MV-4-11 (cell line): ENCODE measurements at regions not wholly inside any gene's neighbourhood (a gene's known extent, or its start where the extent isn't known, plus 50 kb on each side); places are given as distances from the start of the nearest gene placed in this dataset.

Experiments used
- DNase-seq: peaks from one replicate; lab custom pipeline; 2025; lab: John Stamatoyannopoulos, UW

DNA sequence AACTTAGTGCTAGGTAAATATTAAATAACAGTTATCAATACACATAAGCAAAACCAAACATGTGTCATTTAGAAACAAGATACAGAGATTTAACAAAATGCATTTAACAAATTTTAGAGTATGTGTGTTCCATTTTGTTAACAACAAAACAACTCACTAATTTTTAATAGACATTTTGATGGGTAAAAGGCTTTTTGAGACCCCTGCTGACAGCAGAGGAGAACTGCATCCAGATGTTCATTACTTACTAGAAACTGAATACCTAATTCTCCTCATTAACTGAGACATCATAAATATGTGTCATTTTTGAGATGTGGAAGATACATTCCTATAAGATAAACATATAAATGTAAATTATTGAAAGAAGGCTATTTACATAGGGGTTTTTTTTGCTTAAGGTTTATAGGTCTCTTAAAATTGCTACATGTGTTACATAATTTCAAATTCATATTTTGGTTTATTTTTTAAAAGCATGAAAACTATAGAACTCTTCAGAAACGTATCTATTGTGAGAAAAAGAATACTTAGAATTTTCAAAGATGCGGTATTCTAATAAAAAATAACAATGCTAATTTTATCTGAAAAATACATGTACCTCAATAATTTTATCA lies 1009.8 kb downstream of the TUSC7 start:
- no peak for DNase-seq

DNA sequence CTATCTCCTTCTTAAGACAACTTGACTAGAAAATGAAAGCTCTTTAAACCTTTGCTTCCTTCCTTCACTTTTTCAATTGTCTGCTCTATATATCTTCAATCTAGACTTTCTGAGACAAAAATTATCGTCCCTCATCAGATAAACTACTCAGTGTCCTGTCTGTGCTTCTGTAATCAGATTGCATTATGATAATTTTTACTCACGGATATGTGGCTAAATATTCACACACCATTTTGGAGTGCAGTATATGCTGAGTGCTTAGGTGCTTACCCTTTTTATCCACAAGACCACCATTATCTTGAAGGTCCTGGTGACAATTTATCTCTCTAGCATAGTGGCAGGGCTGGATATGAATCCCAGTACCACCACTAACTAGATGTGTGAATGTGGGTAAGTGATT lies 1012.3 kb downstream of the TUSC7 start:
- no peak for DNase-seq

DNA sequence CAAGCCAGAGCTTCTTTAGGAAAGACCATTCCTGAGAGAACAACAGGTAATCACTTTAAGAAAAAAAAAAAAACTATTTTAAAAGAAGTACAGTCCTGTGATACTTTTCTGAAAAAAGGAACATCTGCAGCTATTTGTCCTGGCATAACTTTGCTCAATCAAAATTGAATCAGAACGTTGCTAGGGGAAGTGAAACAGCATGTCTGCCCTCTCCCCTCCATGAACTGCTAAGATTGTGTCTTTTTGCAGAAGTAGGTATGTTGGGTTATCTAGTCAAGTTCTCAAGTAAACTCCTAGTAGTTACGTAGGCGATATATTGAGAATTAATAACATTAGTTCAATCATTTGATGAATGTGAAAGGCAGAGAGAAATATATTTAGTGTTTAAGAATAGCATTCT lies 1013.3 kb downstream of the TUSC7 start:
- peak; percentile 89 for DNase-seq

DNA sequence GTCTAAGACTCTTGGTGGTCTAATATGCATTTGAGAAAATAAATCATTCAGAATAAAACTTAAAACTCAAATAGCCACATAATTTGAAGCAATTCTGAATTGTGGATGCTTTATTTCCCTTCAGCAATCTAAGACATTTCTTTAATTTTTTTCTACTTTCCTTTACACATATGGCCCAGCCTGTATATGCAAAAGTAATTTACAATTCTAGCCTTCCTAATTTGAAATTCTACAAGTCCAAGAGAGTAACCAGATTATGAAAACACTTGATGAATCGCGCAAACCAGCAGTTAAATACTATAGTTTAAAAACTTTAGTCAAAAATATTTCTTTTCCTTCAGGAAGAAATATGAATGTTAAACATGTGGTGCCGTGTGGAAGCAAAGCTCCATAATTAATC lies 1014.2 kb downstream of the TUSC7 start:
- DNase-seq: no peak

DNA sequence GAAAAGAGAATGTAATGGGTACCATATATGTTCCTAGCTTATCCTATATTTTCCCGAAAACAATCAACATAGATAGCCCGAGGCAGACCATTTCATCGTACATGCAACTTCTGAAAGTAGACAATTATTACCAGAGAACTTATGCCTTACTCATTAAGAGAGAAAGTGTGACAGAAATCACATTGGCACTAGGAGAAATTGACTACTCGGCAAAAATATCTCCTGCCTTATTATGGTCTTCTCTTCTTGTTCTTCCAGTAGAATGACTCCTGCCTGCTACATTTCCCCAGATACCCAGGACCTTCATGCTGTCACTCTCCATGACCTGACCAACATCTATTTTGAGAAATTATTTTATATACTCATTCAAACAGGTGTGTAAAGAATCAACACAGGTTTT lies 1015.7 kb downstream of the TUSC7 start:
- no peak for DNase-seq

DNA sequence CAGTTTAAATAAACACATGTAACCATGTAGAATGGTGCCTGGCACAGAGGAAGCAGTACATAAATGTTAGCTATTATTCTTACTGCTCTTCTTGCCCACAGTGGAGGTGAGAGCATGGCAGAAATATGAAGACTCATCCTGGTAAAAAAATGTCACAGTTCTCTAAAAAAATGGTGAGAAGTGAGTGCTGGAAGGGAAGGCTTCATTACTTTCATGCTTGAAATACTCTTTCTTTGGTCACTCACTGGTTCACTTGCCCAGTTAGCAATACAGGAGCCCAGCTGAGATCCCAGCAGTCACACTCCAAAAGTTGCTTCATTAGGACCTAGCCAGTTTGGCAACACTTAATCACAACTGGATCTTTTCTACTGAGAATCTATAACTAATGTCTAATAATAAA lies 1017.2 kb downstream of the TUSC7 start:
- DNase-seq: no peak

DNA sequence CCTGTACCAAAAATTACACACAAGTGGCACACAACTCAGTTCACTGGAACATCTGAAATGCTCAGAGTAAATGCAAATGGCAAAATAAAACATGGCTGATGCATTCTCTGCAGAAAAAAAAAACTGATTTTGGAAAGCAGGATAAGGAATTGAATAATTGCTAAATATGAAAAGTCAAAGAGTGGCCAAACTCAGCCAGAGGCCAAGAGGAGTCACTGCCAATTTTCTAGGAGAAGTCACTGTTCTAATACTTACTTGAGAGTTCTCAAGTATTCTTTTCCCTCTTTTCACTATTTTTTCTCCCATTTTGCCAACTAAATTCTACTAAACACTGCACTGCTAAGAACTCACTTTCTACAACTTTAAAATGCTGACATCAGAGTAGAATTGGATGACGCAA lies 1018.6 kb downstream of the TUSC7 start:
- DNase-seq: no peak

DNA sequence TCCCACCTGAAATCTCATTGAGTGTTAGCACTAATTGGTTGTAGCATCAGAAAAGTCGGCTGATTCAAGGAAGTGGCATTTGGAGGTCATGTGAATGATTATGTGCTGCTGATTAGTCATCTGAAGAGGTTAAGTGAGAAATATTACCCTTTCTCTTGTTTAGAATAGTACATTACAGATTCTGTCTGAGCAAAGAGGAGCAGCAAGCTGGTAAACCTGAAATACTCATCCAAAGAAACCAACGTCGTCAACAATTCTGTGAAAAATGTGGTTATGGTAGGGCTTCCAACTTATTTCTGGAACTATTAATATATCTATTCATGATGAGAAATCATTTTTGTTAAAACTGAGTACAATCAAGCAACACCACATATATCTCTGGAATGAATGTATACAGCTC lies 1024.9 kb downstream of the TUSC7 start:
- DNase-seq: no peak

DNA sequence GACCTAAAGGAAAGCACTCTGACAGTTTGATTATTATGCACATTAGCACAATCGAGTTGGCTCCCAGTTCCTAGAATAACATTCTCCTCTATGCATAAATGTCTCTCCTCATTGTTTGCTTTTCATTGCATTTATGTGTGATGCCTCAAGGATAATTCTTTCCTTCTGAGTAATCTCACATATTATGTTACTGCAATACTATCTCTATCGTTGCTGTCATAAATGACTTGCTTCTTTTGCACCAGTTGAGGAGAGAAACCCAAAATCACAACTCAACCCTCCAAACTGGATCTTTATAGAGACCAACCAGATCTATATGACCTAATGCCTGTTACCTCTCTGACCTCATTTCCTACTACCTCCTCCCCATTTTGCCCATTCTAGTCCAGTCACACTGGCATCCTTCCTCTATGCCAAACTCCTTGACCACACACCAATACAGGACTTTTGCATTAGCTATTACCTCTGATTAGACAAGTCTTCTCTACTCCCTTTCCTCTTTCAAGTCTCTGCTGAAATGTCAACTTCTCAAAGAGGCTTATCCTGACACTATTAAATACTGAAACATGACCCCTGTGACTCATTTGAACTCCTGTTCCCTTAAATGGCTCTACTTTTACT lies 1026.0 kb downstream of the TUSC7 start:
- DNase-seq: no peak

DNA sequence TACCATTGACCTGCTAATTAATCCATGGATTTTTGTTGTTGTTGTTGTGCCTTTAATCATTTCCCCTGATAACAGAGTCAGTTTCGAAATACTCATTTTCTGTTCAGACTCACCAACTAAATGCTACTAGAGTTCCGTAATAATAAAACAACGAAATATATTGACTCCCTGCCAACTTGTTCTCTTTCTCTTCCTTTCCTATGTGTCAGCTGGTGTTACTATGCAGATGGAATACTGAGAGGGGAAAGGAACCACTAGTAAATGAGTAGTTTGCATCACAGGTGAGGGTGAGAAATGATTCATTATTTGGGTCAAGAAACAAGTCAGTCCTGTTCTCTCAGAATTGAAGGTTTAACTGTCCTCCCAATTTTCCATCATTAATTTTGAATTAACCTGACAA lies 1027.3 kb downstream of the TUSC7 start:
- DNase-seq: no peak

DNA sequence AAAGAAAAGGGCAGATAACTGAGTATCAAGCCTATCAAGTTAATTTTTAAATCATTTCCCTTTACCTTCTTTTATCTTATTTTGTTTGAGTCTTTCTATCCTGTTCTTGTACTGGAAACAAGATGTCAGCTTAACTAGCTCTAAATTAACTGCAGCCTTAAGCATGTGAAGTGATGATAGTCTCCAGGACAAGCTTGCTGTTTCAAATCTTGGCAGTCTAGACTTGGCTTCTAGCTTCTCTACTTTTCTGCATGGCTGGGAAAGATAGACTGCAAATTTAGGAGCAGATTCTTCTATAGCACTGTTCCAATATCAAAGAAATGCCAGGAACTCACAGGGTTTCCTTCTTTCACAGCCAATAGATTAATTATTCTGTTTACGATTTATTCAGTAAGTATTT lies 1034.4 kb downstream of the TUSC7 start:
- DNase-seq: no peak

DNA sequence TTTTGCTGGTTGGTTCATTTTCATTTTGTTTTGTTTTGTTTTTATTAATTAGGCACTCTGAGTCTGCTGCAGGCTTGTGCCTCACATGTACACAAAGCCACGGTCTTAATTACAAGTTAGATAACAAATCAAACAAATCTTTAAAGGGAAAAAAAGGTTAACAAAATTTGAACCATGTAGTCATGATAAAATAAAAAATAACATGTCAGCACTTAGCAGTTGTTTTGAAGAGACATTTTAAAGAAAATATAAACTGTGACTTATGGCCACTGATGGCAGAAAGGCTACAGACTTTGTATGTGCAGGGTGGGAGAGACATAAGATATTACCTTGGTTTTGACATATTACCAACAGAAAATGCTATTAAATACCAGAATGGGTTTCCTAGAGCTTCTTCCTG lies 1035.4 kb downstream of the TUSC7 start:
- no peak for DNase-seq

DNA sequence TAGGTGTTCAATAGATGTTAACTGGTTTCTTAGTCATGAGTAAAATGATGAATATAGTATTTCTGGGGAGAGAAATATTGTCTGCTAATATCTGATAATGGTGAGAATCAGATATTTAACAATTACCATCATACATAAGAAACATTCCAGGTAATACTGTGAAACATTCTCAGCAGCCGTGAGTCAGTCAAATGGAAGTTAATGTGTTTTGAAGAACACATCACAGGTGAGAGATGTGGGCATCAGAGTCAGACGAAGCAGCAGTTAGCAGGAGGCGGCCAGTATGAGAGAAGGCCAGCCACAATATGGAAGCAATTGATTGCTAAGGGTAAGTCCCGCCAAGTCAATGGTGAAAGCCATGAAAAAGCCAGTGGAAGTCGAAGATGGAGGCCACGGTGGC lies 1035.9 kb downstream of the TUSC7 start:
- DNase-seq: no peak

DNA sequence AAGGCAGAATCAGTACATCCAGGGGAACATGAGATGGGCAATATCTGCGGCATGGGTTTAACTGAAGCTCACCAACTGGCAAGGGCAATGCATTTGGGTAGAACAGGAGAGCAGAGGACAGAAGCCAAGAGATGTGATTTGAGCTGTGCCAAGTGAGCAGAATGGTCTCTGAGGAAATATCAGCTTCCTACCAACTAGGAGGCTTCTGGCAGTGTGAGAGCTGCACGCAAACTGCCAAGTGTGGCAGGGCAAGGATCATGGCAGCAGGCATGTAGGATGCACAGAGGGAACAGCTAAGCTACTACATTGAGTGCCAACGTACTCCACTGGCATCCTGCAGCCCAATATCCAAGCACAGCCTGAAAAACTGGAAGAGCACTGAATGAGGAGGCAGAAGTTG lies 1036.5 kb downstream of the TUSC7 start:
- no peak for DNase-seq

DNA sequence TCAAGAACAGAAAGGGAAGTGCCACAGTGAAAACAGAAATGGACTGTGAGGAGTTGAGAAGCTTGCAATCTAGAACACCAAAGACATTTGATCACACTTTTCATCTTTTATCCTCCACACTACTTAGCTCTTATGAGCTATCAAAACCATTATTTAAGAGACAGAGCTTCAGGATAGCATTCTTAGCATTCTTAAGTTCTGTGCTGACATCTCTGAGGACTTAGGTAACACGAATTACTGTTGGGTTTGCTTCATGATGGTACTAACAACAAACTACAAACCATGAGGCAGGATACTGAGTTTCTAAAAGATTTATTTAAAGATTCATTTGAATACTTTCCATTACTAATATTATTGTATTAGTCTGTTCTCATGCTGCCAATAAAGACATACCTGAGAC lies 1038.6 kb downstream of the TUSC7 start:
- no peak for DNase-seq

DNA sequence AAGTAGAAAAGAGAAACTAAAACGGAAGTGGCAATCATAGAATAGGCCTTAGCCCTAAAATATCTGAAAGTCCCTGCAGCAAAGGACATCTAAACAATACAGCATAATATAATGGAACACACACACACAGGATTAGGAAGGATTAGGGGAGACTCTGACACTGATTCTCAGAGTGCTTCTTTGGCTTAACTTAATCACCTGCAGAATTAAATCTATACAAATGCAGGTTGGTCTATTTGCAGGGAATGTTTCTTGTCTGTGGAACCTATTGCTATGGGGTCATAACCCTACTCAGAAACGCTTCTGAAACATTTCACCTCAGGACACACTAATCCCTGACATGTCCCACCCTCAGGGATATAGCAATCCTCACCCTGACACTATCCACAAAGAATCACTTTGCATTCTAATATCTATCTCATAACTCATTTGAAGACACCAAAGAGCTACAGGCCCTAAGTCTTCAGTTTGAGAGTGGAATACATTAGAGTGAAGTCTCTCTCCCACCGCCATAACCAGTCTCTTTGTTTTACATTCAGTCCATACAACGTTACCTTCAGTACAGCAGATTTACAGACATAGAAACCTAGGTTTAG lies 1041.2 kb downstream of the TUSC7 start:
- DNase-seq: no peak

DNA sequence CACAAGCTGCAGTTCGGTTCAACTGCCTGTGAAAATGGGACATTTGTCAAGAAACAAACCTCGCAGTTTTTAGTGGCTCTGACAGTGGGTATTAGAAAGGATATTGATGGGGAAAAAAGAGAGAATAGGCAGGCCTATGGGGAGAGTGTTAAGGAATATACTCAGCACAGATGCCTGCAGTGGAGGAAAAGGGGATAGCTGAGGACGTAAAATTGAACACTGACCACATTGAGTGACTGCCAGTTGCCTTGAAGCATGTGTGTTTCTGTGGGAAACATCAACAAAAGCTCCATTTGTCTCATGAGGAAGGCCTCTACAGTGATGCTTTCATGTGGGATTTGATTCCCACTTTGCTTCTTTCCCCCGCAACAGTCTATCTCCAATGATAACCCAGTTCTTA lies 1042.1 kb downstream of the TUSC7 start:
- no peak for DNase-seq

DNA sequence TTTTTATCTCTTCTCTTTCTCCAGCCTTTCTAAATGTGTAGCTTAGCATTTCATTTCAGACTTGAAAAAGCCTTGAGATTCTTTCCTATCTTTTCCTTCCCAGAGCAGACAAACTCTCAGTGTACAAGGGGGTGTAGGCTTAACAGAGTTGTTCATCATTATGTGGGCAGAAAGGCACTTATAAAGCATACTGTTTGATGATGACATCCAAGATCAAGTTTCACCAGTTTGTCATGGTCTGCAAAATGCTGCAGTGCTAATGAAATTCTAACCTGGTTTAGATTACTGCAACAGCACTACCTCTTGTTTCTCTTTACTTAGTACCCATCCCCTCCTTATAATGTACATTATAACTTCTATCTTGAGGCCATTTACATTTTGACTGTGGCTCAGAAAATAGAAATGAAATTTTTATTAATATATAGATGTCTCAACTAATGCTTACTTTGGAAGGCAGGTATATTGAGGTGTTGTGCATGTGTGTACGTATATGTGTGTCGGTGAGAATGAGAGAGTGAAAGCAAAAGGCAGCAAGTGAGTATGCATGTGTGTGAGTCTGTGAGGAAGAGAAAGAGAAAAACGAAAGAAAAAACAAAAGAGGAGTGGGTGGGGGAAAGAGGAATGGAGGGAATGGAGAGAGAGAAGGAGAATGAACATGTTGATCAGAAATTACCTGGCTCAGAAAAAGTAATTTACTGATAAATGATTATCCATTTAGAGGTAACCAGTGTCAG lies 1043.6 kb downstream of the TUSC7 start:
- DNase-seq: no peak

DNA sequence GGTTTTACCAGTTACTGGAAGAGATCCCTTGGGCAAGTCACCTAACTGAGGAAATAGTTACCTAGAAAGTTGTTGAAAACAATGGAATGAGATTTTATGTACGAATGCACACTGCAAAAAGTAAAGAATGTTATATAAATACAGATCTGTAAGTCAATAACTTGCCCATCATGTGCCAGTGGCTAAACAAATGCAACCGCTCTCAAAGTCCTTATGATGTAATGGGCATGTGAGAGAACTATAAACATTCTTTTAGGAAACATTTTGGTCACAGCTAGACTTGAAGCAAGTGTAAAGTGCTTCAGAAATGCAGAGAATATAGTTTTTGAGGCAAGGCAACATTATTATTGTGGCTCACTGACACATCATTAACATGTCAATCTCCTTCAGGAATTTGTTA lies 1044.5 kb downstream of the TUSC7 start:
- no peak for DNase-seq

DNA sequence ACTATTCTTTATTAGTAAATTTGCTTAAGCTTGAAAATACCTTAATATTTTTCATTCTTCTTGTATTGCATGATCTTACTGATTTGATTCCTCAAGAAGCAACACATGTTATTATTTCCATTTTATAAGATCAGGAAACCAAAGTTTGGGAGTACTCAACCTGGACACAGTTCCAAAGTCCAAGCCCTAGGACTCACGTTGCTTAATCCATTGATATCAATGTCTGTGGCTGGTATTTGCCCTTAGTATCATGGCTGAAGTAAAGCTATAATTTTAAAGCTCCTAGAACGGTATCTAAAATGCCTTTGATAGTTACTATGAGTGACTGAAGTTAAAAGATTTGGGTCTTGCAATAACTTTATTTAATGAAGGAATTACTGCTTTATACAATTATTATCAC lies 1045.3 kb downstream of the TUSC7 start:
- DNase-seq: no peak

DNA sequence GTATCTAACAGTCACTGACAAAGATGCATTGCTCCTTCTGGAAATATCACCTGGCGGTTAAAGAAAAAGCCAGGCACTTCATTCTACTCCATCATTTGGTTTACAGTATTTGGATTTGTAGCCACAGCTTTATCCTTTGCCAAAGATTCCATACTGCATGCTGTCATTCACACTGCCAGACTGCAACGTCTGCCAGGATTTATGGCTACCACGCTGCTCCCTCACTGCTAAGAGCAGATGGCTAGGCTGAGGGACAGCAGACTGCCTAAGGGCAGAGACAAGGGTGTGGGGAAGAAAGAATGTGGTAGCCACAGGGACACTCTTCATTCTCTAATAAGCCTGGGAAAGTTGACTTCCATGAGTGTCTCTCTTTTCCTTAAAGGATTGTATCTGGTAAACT lies 1047.0 kb downstream of the TUSC7 start:
- DNase-seq: no peak

DNA sequence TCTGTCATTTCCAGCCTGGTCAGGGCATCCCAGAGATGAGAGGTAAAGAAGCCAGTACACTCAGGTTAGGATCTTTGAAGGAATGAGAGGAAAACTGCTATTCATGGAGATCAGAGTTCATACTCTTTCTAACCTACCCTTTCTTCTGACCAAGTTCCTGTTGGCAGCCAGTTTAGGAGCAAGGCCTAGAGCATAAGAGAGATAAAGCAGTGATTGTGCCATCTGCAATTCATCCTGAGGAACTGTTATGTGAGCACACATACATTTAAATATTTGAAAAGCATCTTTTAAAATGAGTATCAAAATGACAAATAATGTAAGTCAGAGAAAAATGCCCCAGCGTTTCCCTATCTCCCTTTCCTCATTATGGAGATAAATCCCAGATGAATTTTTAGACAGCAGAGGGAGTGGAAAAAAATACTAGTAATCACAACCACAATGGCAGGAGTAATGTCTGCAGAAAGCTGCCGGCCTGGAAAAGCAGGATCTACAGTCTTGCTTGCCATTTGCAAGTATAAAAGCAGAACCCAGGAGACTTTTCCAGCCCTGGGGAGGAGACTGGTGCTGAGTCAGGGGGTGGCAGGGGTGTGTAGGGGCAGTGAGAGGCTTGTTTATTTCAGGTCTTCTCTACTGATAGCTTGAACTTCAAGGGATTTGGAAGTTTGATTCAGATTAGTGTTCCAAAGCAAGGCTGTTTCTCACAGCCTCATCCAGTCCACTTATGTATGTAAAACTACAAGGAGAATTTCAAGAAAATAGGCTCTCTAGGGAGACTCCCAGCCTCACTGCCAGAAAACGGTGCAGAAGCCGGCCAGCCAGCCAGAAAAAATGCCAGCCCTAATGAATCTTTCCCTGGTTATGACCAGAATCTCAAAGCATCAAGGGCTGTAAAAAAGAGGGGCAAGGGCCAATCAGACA lies 1052.4 kb downstream of the TUSC7 start:
- DNase-seq: no peak
